SK-N-SH treated with all-trans-retinoic acid at 6 μM for 48 hours (cell line): ENCODE measurements at regions not wholly inside any gene's neighbourhood (a gene's known extent, or its start where the extent isn't known, plus 50 kb on each side); places are given as distances from the start of the nearest gene placed in this dataset.

Experiments used
- ARNTL ChIP-seq: fragments of 450-650 bp; formaldehyde crosslinking; IDR thresholded peaks from 2 replicates; pipeline ENCODE4 v1.5.0; 2020; ENCODE audit warnings: low read depth, mild to moderate bottlenecking, moderate library complexity, borderline replicate concordance
- BACH2 ChIP-seq: fragments of 250-450 bp; sonication (Bioruptor Pico); IDR thresholded peaks from 2 replicates; pipeline ENCODE4 v1.9.0; 2021; ENCODE audit warnings: mild to moderate bottlenecking, borderline replicate concordance
- CSRNP3 ChIP-seq: fragments of 250-450 bp; sonication (Bioruptor Pico); IDR thresholded peaks from 2 replicates; pipeline ENCODE4 v1.5.1; 2021; ENCODE audit warnings: mild to moderate bottlenecking, moderate library complexity
- PATZ1 ChIP-seq: fragments of 250-450 bp; sonication (Bioruptor Pico); IDR thresholded peaks from 2 replicates; pipeline ENCODE4 v1.8.0; 2020; ENCODE audit warnings: mild to moderate bottlenecking, moderate library complexity, borderline replicate concordance
- POU6F1 ChIP-seq: fragments of 250-450 bp; sonication (Bioruptor Pico); IDR thresholded peaks from 2 replicates; pipeline ENCODE4 v1.8.0; 2021; ENCODE audit warnings: low read depth, mild to moderate bottlenecking, moderate library complexity, borderline replicate concordance
- TSHZ2 ChIP-seq: fragments of 250-450 bp; sonication (Bioruptor Pico); IDR thresholded peaks from 2 replicates; pipeline ENCODE4 v1.5.0; 2020; ENCODE audit warnings: mild to moderate bottlenecking, moderate library complexity

- TF ChIP-seq PATZ1 (CRISPR knock-in tag): no peak
- no peak for TF ChIP-seq BACH2
- TF ChIP-seq ARNTL (CRISPR knock-in tag): no peak
- TF ChIP-seq CSRNP3 (CRISPR knock-in tag): no peak
- no peak for TF ChIP-seq TSHZ2 (CRISPR knock-in tag)
- no peak for TF ChIP-seq POU6F1 (CRISPR knock-in tag)
Observed at GRCh38 chr2:212667751-212668316, 129.2 kb upstream of the ERBB4 start.
